ENCODE measurements at regions not wholly inside any gene's neighbourhood (a gene's known extent, or its start where the extent isn't known, plus 50 kb on each side); places are given as distances from the start of the nearest gene placed in this dataset.

DNA sequence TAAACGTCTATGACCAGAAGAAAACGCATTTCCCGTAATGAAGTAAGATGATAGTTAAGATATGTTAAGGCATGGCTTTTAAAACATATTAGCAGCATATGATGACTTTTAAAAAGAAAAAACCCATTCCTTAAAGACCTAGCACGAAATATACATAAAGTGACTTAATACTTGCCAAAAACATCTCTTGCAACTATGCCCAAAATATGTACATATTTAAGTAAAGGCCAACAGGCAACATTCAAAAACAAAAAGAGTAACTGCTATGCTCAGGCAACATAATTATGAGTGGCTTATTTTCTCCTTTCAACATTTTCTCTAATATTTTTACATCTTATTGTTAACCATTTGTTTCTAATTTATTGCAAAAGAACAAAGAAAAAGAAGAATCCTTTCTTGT lies 60.3 kb upstream of the PAPOLG start:
- TF ChIP-seq REST (IDR thresholded peaks at IDR 0.05; ENCODE audit: low read depth, low read length), result no peak
- no peak for TF ChIP-seq HDAC6 (IDR thresholded peaks at IDR 0.05; ENCODE audit: unreplicated experiment)
- TF ChIP-seq CTCF (IDR thresholded peaks at IDR 0.05 in 2 of 3, conservative IDR thresholded peaks at IDR 0.05 in 1 of 3; ENCODE audit: control insufficient read depth in 2 of 3, extremely low read depth in 1 of 3, insufficient read depth in 1 of 3, low read depth in 3 of 3, low read length in 3 of 3), result no peak
- TF ChIP-seq, protein P1, sequence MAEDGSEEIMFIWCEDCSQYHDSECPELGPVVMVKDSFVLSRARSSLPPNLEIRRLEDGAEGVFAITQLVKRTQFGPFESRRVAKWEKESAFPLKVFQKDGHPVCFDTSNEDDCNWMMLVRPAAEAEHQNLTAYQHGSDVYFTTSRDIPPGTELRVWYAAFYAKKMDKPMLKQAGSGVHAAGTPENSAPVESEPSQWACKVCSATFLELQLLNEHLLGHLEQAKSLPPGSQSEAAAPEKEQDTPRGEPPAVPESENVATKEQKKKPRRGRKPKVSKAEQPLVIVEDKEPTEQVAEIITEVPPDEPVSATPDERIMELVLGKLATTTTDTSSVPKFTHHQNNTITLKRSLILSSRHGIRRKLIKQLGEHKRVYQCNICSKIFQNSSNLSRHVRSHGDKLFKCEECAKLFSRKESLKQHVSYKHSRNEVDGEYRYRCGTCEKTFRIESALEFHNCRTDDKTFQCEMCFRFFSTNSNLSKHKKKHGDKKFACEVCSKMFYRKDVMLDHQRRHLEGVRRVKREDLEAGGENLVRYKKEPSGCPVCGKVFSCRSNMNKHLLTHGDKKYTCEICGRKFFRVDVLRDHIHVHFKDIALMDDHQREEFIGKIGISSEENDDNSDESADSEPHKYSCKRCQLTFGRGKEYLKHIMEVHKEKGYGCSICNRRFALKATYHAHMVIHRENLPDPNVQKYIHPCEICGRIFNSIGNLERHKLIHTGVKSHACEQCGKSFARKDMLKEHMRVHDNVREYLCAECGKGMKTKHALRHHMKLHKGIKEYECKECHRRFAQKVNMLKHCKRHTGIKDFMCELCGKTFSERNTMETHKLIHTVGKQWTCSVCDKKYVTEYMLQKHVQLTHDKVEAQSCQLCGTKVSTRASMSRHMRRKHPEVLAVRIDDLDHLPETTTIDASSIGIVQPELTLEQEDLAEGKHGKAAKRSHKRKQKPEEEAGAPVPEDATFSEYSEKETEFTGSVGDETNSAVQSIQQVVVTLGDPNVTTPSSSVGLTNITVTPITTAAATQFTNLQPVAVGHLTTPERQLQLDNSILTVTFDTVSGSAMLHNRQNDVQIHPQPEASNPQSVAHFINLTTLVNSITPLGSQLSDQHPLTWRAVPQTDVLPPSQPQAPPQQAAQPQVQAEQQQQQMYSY (CRISPR knock-in tag; IDR thresholded peaks at IDR 0.05), result no peak
- TF ChIP-seq JUND (IDR thresholded peaks at IDR 0.05; ENCODE audit: low read depth, low read length), result no peak
- TF ChIP-seq POLR2AphosphoS5 (IDR thresholded peaks at IDR 0.05; ENCODE audit: low read length), result no peak
- TF ChIP-seq CBFB (IDR thresholded peaks at IDR 0.05; ENCODE audit: low read depth), result no peak
- TF ChIP-seq YY1 (IDR thresholded peaks at IDR 0.05; ENCODE audit: low read depth, low read length), result no peak
- no peak for TF ChIP-seq POLR2AphosphoS2 (IDR thresholded peaks at IDR 0.05; ENCODE audit: low read depth, low read length)
- no peak for TF ChIP-seq SRF (IDR thresholded peaks at IDR 0.05; ENCODE audit: low read depth in 2 of 2, low read length in 2 of 2)
- TF ChIP-seq ATF3 (IDR thresholded peaks at IDR 0.05; ENCODE audit: borderline replicate concordance, extremely low read depth, low read depth, low read length), result no peak

Data from GM12878 (cell line).